K562 (cell line): ENCODE measurements at regions not wholly inside any gene's neighbourhood (a gene's known extent, or its start where the extent isn't known, plus 50 kb on each side); places are given as distances from the start of the nearest gene placed in this dataset.

Source experiments
- ATAC-seq: fragments of 200-7000 bp; cut with Tn5 transposase; 3 replicates; pipeline ENCODE4 v1.9.1; 2020; ENCODE audit warnings: moderate library complexity
- BruUV-seq: library from RNA; stranded (reverse); fragments of 400-500 nt; replicated peaks from 2 replicates; lab custom pipeline; 2021; lab: Mats Ljungman, UMichigan
- CTCF ChIA-PET: fragments of 300-600 bp; formaldehyde crosslinking; extraction: SDS; loops from one replicate; lab custom pipeline; 2021; ENCODE audit warnings: low intra/inter-chr PET ratio; lab: Yijun Ruan, JAX
- POLR2A ChIA-PET: fragments of 300-600, 350-650 bp; sonication (Branson Sonifier 250); formaldehyde crosslinking; extraction: SDS; loops from one replicate; lab custom pipeline; 2021; ENCODE audit warnings: antibody characterized with exemption, inconsistent platforms; lab: Yijun Ruan, JAX
- DNase-seq, 4 experiments: peaks; one replicate each; pipeline versions ENCODE4 v3.0.0 to v3.0.0-alpha.2; 2011 to 2018; ENCODE audit warnings: low spot score in 3 of 4, mixed read lengths in 3 of 4; ENCODE audit errors: extremely low read depth in 1 of 4
- FAIRE-seq: peaks from 2 replicates; lab custom pipeline; 2011; peaks lifted over from hg19 to GRCh38; lab: Jason Lieb, UNC
- H2AFZ ChIP-seq: 2 replicates; pipeline ENCODE4 v1.6.0; 2011; ENCODE audit warnings: low read depth, low read length, control low read depth, inconsistent platforms
- H3K27ac ChIP-seq: fragments of 200-600 bp; 3 replicates; pipeline ENCODE4 v1.8.0; 2011; ENCODE audit warnings: low read depth, mild to moderate bottlenecking, control low read depth, inconsistent platforms, low read length, moderate library complexity, mixed read lengths; ENCODE audit errors: extremely low read depth
- H3K27me3 ChIP-seq, 2 experiments: fragments of 300-600 bp in 1 of 2; 2 replicates in 1 of 2; 3 replicates in 1 of 2; pipeline versions ENCODE4 v1.6.0 to v1.8.0; 2011; ENCODE audit warnings: inconsistent platforms in 2 of 2, low read length in 2 of 2, mild to moderate bottlenecking in 1 of 2, mixed read lengths in 1 of 2, moderate library complexity in 1 of 2; ENCODE audit not compliant: control insufficient read depth in 2 of 2, insufficient read depth in 2 of 2
- H3K36me3 ChIP-seq: fragments of 300-600 bp; 3 replicates; pipeline ENCODE4 v1.8.0; 2011; ENCODE audit warnings: mild to moderate bottlenecking, low read length, inconsistent platforms; ENCODE audit not compliant: control insufficient read depth, insufficient read depth
- H3K4me1 ChIP-seq, 2 experiments: fragments of 200-600 bp in 1 of 2; replicated peaks in 1 of 2; 2 replicates in 1 of 2; 3 replicates in 1 of 2; pipeline versions ENCODE4 v1.5.1 to v1.8.0; 2011; ENCODE audit warnings: inconsistent platforms in 2 of 2, low read length in 2 of 2, mild to moderate bottlenecking in 1 of 2, mixed read lengths in 1 of 2, moderate library complexity in 1 of 2; ENCODE audit not compliant: control insufficient read depth in 2 of 2, insufficient read depth in 2 of 2
- H3K4me2 ChIP-seq: 2 replicates; pipeline ENCODE4 v1.6.1; 2011; ENCODE audit warnings: low read length, control low read depth, inconsistent platforms, mixed read lengths; ENCODE audit not compliant: insufficient read depth
- H3K4me3 ChIP-seq: fragments of 200-600 bp; sonication (generic), shearing (Covaris generic); 2 replicates; pipeline ENCODE4 v1.5.1; 2016; ENCODE audit warnings: control low read depth, inconsistent platforms
- H3K79me2 ChIP-seq: fragments of 200-600 bp; 3 replicates; pipeline ENCODE4 v1.8.0; 2011; ENCODE audit warnings: low read length, inconsistent platforms; ENCODE audit not compliant: control insufficient read depth, insufficient read depth
- H3K9ac ChIP-seq, 2 experiments: 2 replicates each; pipeline versions ENCODE4 v1.6.0 to v1.6.1; 2011; ENCODE audit warnings: low read depth in 2 of 2, low read length in 2 of 2, control low read depth in 1 of 2, inconsistent platforms in 1 of 2, mild to moderate bottlenecking in 1 of 2, mixed read lengths in 1 of 2; ENCODE audit not compliant: insufficient read depth in 1 of 2
- H3K9me1 ChIP-seq: one replicate; pipeline ENCODE4 v1.6.0; 2011; ENCODE audit warnings: inconsistent platforms, mild to moderate bottlenecking, low read length, moderate library complexity; ENCODE audit not compliant: control insufficient read depth, insufficient read depth
- H3K9me3 ChIP-seq: replicated peaks from 2 replicates; pipeline ENCODE4 v1.5.1; 2011; ENCODE audit warnings: low read depth, low read length, inconsistent platforms; ENCODE audit not compliant: control insufficient read depth, insufficient read depth
- H4K20me1 ChIP-seq: replicated peaks from 2 replicates; pipeline ENCODE4 v1.6.1; 2011; ENCODE audit warnings: low read length, inconsistent platforms, mixed read lengths; ENCODE audit not compliant: control insufficient read depth, insufficient read depth
- ADNP ChIP-seq: fragments of 200-800 bp; sonication (Bioruptor generic); IDR thresholded peaks from 2 replicates; pipeline ENCODE4 v1.6.1; 2016; ENCODE audit warnings: missing genetic modification characterization, missing compliant biosample characterization
- CXXC5 ChIP-seq: fragments of 250-450 bp; sonication (Bioruptor Pico); IDR thresholded peaks from 2 replicates; pipeline ENCODE4 v1.8.0; 2022; ENCODE audit warnings: inconsistent platforms, mild to moderate bottlenecking, moderate library complexity
- DDX20 ChIP-seq: fragments of 450-650 bp; IDR thresholded peaks from 2 replicates; pipeline ENCODE4 v1.6.1; 2016; ENCODE audit warnings: missing genetic modification characterization, low read depth, mild to moderate bottlenecking, missing compliant biosample characterization, moderate library complexity
- ELF1 ChIP-seq: fragments of 200-800 bp; sonication (Bioruptor generic); IDR thresholded peaks from 2 replicates; pipeline ENCODE4 v1.6.1; 2016; ENCODE audit warnings: missing genetic modification characterization, missing compliant biosample characterization
- GTF2A2 ChIP-seq: IDR thresholded peaks from 2 replicates; pipeline ENCODE4 v1.6.1; 2016; ENCODE audit warnings: mild to moderate bottlenecking, missing genetic modification characterization, missing compliant biosample characterization
- KLF16 ChIP-seq: IDR thresholded peaks from 2 replicates; pipeline ENCODE4 v1.6.1; 2016; ENCODE audit warnings: antibody characterized with exemption
- MTA1 ChIP-seq: fragments of 450-650 bp; IDR thresholded peaks from 2 replicates; pipeline ENCODE4 v1.6.1; 2017; ENCODE audit warnings: borderline replicate concordance
- NFATC3 ChIP-seq: fragments of 450-650 bp; IDR thresholded peaks from 2 replicates; pipeline ENCODE4 v1.6.1; 2017; ENCODE audit warnings: mild to moderate bottlenecking
- PURB ChIP-seq: sonication (generic); formaldehyde crosslinking; IDR thresholded peaks from 2 replicates; pipeline ENCODE4 v1.9.0; 2021; ENCODE audit warnings: low read depth, mild to moderate bottlenecking, missing genetic modification reagents
- RCOR1 ChIP-seq, 2 experiments: IDR thresholded peaks; 2 replicates each; pipeline ENCODE4 v1.6.1; 2012; ENCODE audit warnings: low read depth in 2 of 2, low read length in 2 of 2, borderline replicate concordance in 1 of 2, improper control_type of control experiment in 1 of 2
- YBX1 ChIP-seq: fragments of 450-650 bp; IDR thresholded peaks from 2 replicates; pipeline ENCODE4 v1.7.1; 2016; ENCODE audit warnings: mild to moderate bottlenecking
- ZFP1 ChIP-seq: fragments of 450-650 bp; formaldehyde crosslinking; IDR thresholded peaks from 2 replicates; pipeline ENCODE4 v1.4.0; 2020; ENCODE audit warnings: mild to moderate bottlenecking, mixed read lengths
- ZNF589 ChIP-seq: fragments of 200-800 bp; sonication (Bioruptor generic); IDR thresholded peaks from 2 replicates; pipeline ENCODE4 v1.6.1; 2016; ENCODE audit warnings: low read depth, missing genetic modification characterization, missing compliant biosample characterization
- ZNF785 ChIP-seq: fragments of 250-450 bp; sonication (Bioruptor Pico); IDR thresholded peaks from 2 replicates; pipeline ENCODE4 v1.4.0; 2020; ENCODE audit warnings: mild to moderate bottlenecking
- WGBS: fragments of 100-300 bp; shearing (Covaris generic); methylation state at CpG from one replicate; pipeline ENCODE4 v1.1.6; 2016; ENCODE audit warnings: low coverage, mixed read lengths; ENCODE audit not compliant: insufficient coverage; ENCODE audit errors: missing lambda C conversion rate; 5-methylcytosine and 5-hydroxymethylcytosine counted together
- in situ Hi-C: fragments of 300-500 bp; cut with MboI; formaldehyde crosslinking; loops from 4 replicates; pipeline ENCODE4 v1.15.0; 2018; ENCODE audit warnings: inconsistent platforms, mixed read lengths
- intact Hi-C: fragments of 100-400 bp; cut with micrococcal nuclease; formaldehyde crosslinking; loops from 2 replicates; pipeline ENCODE4 v1.14.2; 2022
- TF ChIP-seq, protein P1 (sequence below): fragments of 450-650 bp; formaldehyde crosslinking; IDR thresholded peaks from 2 replicates; pipeline ENCODE4 v1.4.0; 2020; ENCODE audit warnings: mild to moderate bottlenecking, moderate library complexity
- TF ChIP-seq, protein P2 (sequence below): fragments of 250-450 bp; sonication (Bioruptor Pico); IDR thresholded peaks from 2 replicates; pipeline ENCODE4 v1.4.0; 2020; ENCODE audit warnings: borderline replicate concordance
- TF ChIP-seq, protein P3 (sequence below): fragments of 250-450 bp; sonication (Bioruptor Pico); IDR thresholded peaks from 2 replicates; pipeline ENCODE4 v1.8.0; 2021; ENCODE audit warnings: moderate library complexity, mild to moderate bottlenecking, inconsistent platforms

DNA sequence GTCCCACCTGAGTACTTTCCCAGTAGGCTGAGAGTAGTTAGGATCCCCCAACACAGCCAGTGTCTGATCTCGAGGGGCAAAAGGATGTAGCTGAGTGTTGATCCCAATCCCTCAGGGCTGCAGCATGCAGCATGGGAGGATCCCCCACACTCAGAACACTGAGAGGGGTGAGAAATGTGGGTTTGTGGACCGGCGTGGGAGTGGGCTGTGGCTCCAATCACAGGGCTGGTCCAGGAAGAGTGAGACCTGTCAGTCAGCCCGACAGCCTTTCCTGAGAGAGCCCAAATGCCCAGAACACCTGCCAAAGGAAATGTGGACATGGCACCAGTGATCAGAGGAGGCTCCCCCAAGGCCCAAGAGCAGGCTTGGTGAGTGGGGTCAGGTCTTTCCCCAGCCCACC, 228.3 kb upstream of the MGAT4C start:
- H3K4me3 ChIP-seq = no peak overlapping the region
- no peaks in the 10 kb centered on the region for H3K9me1 ChIP-seq
- no peaks in the 10 kb centered on the region for H4K20me1 ChIP-seq
- WGBS = 0% methylated on average over 3 of the region's 4 CpGs
- TF ChIP-seq GTF2A2 (tag) (no peak), CXXC5 (CRISPR knock-in tag) (no peak), KLF16 (no peak), PURB (CRISPR knock-in tag) (no peak), YBX1 (no peak), ELF1 (tag) (no peak)
- no peaks in the 10 kb centered on the region for H3K27me3 ChIP-seq
- no peaks in the 10 kb centered on the region for H3K36me3 ChIP-seq
- DNase-seq (no peak), FAIRE-seq (no peak), ATAC-seq (no peak)
- H3K9ac ChIP-seq = no peak overlapping the region
- CTCF ChIA-PET = no interaction called here
- no peaks in the 10 kb centered on the region for H3K4me1 ChIP-seq
- intact Hi-C loops (no loop called here), in situ Hi-C loops (no loop called here)
- no peaks in the 10 kb centered on the region for H3K9me3 ChIP-seq
- H3K79me2 ChIP-seq = no peaks in the 10 kb centered on the region
- POLR2A ChIA-PET = no interaction called here
- no TSS peak for BruUV-seq
- H3K27ac ChIP-seq = no peak overlapping the region
- no peak overlapping the region for H2AFZ ChIP-seq
- no peak overlapping the region for H3K4me2 ChIP-seq

DNA sequence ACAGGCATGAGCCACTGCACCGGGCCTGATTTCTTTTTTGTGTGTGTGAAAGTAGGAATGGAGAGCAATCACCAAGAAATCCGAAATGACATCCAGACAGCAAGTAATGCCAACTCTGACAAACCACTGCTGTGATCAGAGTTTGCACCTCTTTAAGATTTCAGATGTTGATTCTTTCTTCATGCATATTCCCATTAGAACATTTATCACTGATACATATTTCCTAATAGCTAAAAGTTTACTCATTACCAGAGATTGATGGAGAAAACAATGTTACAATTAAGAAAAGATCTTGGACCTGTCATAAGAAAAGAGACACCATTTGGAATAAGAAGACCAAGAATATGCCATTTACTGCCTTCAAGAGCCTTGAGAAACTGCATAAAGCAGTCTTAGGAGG, 217.0 kb upstream of the MGAT4C start:
- Histone ChIP-seq H4K20me1 (no peaks in the 10 kb centered on the region), H3K4me3 (no peak overlapping the region), H3K4me2 (no peak overlapping the region), H3K27ac (no peak overlapping the region), H3K79me2 (no peaks in the 10 kb centered on the region), H3K36me3 (no peaks in the 10 kb centered on the region), H3K9ac (no peak overlapping the region), H3K4me1 (no peaks in the 10 kb centered on the region), H3K9me1 (no peaks in the 10 kb centered on the region), H3K9me3 (no peaks in the 10 kb centered on the region), H3K27me3 (no peaks in the 10 kb centered on the region), H2AFZ (no peak overlapping the region)
- no peak for DNase-seq
- in situ Hi-C loops (no loop called here), intact Hi-C loops (no loop called here)
- FAIRE-seq = no peak
- WGBS = 0% methylated on average over 2 of the region's 2 CpGs
- no peak for ATAC-seq
- ChIA-PET POLR2A (no interaction called here), CTCF (no interaction called here)
- no TSS peak for BruUV-seq
- TF ChIP-seq ADNP (tag) = no peak
- TF ChIP-seq, protein P1, sequence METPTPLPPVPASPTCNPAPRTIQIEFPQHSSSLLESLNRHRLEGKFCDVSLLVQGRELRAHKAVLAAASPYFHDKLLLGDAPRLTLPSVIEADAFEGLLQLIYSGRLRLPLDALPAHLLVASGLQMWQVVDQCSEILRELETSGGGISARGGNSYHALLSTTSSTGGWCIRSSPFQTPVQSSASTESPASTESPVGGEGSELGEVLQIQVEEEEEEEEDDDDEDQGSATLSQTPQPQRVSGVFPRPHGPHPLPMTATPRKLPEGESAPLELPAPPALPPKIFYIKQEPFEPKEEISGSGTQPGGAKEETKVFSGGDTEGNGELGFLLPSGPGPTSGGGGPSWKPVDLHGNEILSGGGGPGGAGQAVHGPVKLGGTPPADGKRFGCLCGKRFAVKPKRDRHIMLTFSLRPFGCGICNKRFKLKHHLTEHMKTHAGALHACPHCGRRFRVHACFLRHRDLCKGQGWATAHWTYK (CRISPR knock-in tag) = no peak
- TF ChIP-seq, protein P2, sequence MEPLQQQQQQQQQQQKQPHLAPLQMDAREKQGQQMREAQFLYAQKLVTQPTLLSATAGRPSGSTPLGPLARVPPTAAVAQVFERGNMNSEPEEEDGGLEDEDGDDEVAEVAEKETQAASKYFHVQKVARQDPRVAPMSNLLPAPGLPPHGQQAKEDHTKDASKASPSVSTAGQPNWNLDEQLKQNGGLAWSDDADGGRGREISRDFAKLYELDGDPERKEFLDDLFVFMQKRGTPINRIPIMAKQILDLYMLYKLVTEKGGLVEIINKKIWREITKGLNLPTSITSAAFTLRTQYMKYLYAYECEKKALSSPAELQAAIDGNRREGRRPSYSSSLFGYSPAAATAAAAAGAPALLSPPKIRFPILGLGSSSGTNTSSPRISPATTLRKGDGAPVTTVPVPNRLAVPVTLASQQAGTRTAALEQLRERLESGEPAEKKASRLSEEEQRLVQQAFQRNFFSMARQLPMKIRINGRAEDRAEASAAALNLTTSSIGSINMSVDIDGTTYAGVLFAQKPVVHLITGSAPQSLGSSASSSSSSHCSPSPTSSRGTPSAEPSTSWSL = no peak
- TF ChIP-seq ZFP1 (CRISPR knock-in tag) = no peak
- no peak for TF ChIP-seq NFATC3
- TF ChIP-seq, protein P3, sequence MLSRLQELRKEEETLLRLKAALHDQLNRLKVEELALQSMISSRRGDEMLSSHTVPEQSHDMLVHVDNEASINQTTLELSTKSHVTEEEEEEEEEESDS = no peak
- no peak for TF ChIP-seq RCOR1 (IDR thresholded peaks at IDR 0.05; ENCODE audit: borderline replicate concordance in 1 of 2, low read depth in 2 of 2, low read length in 2 of 2)
- no peak for TF ChIP-seq ZNF785 (CRISPR knock-in tag)
- TF ChIP-seq ZNF589 (CRISPR knock-in tag) = no peak
- TF ChIP-seq MTA1 = no peak
- no peak for TF ChIP-seq DDX20 (tag)
